ENCODE measurements at regions not wholly inside any gene's neighbourhood (a gene's known extent, or its start where the extent isn't known, plus 50 kb on each side); places are given as distances from the start of the nearest gene placed in this dataset.
A peak's percentile ranks its signal among the peaks of the same experiment; 100 is the strongest.
"Not testable (repeated sequence)": the region's sequence is repeated elsewhere in the genome, so short reads cannot be mapped to it uniquely, and the experiment has no call there.

DNA sequence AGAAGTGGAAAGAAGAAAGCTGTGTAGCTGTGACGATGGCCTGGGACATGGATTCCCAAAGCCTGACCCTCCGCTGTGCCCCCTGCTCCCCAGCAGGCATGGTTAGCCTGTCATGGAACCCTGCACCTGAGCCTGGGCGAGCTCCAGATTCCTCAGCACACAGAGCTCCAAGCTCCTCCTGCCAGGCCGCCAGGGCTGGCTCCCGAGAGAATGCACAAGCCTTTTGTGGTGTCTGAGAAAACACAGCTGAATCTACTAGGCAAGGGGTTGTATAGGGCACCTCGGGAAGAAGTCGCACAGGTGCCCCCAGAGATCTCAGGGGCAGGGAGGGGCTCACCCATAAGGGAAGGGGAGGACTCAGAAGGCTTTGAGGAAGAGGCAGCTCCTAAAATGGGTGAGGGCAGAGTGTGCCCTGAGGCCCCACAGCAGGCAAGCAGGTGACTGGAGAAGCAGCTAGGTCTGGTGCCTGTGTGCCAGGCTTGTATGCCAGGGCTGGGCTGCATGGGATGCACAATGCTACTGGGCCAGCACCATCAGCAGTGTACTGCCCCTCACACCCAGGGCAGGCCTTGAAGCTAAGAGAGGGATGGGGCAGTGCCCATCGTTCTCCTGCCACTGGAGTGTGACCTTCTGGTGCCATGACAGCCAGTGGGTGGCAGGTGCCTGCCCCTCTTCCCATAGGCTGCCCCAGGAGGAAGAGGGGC, 64.3 kb upstream of the CD93 start:
- DNase-seq (ENCODE audit: low spot score) = no peak

DNA sequence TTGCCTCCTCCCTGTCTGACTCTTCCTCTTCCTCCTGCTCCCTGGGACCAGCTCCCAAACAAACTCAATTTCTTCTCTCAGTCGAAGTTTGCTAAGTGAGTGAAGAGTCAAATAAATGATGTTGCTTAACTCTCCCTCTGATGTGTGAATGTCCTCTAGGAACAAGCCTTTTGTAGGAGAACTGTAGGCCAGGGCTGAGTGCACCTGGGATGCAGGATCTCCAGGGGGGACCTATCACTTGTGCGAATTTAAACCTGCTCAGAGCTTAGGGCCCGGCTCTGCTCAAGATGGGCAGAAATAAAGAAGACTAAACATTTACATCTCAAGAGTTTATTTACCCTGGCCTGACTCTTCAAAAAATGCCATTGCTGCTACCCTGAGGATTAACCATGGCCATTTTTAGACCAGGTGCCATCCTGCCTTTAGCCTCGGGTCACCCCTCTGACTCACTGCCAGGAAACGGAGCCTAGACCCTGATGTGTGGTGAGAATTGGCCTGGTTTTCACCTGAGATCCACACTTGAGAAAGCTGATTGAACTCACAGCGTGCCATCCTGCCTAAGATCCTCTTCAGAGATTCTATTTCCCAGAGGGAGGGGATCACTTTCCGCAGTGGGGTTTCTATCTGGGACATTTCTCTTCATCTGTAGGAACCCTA, 63.6 kb upstream of the CD93 start:
- DNase-seq (ENCODE audit: low spot score) = no peak

DNA sequence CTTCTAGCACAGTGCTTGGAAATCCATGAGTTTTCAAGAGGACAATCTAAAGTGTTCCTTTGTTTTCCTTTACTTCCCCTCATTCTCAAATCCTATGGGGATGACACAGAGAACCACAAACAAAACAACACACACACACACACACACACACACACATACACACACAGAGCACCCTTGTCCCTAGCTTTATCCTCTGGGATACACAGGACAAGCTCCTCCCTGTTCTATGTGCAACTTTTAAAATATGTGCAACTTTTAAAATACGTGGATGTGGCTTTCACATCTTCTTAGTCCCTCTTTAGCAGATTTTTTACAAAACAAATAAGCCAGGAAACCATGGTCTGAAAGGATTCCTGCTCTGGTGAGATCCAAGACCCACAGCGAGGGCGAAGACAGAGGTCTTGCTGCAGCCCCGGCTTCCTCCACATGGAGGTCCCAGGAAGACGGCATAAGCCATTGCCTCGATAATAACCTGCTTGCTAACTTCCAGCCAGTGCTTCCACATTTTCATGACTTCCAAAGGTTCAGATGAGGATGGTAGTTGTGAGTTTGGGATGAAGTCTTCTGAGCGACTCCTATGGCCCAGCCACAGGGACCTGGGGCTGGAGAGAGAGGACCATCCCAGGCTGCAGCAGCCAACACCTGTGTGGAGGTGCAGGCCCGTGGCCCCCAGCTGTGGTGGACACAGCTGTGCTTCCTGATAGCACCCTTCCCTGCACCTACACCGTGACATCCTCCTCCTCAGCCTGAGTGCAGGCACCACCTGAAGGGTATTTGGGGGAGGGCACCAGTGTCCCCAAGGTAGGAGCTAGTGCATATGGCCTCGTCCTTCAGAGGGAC, 62.8 kb upstream of the CD93 start:
- no peak for DNase-seq (ENCODE audit: low spot score)

DNA sequence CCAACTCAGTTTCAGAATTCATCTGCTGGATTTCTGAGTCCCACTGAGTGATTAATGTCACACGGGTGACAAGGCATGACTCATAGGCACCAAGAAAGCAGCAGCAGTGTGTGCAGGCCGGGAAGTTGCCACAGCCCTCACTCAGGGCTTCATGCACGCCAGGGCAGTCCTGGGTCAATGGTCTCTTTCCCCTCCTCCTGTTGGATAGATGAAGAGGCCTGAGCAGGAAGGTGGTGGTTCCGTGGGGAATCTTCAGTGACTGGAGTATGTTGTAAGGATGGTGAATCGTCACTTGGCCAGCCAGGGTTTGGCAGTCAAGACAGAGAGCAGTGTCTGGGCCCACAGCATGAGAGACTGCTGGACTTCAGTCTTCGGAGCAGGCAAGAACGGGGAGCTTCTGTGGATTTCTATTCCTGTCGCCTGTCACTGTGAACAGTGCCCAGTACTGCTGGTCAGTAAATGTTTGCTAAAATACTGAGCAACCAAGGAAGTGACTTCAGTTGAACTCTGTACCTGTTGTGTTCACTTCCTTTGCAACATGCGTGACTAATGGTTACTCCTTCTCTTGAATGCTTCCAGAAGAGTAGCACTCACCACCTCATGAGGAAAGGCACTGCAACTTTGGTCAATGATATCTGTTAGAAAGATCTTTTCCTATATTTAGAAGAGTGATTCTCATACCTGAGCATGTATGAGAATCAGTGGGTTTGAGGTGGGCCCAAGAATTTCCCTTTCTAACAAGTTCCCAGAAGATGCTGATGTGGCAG, 62.0 kb upstream of the CD93 start:
- peak; percentile 90 for DNase-seq (ENCODE audit: low spot score)

DNA sequence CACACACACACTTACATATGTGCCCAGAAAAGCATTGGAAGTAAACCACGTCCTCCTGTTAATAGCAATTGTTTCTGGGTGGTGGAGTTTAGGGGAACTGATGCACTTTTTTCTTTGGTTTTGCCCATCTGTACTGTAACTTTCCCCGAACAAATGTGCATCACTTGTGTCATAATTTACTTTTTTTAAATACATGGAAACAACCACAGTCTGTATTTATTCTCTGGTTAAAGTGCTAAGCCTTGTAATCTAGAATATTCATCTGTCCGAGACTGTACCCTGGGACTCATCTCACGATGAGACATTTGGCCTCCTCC, 61.5 kb upstream of the CD93 start:
- DNase-seq (ENCODE audit: low spot score) = no peak

DNA sequence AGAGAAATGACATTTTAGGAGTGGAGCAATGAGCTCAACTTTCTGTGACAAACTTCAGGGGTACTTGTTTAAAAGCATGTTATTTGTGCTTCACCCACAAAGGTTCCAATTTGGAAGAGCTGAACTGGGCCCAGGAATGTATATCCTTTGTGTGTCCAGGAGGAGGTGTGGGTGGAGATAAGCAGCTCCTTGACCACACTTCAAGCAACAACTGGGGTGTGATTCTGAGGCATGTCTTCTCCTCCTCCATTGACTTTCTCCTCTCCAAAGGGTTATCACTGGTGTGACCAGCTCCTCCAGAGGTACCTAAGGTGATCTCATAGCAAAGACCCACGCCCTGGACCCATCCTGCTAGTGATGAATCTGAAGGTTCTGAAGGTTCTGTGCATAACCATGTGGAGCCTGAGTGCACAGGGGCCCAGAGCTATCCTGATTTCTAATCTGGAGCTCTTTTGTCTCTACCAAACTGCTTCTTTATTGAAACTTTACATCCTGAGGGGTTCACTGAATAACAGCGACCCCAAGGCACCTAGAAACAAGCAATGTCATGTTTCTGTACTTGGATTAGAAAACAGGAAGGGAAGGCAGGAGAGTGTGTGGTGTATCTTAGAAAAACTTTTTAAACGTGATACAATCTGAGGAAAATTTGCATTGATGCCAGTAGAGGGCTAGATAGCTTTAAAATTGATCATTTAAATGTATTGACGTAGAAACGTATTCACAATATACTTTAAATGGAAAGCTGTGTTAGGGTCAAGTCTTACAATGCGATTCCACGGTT, 60.9 kb upstream of the CD93 start:
- no peak for DNase-seq (ENCODE audit: low spot score)

DNA sequence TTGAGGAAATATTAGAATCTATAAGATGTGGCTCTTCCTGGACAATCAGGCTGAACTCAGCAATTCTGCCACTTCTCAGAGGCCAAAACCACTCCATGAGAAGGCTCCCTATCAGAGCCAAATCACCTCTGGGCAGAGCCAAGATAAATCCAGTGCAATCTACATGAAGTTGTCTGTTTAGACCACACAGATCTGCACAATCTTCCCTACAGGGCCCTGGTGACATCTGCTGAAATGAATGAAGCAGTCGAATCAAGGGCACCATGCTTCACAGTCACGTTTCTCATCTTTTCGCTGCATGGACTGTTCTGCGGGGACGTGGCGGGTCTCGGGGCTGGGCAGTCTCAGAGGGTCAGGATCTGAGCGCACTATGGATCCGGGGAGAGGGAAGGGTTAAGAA, 60.1 kb upstream of the CD93 start:
- DNase-seq (ENCODE audit: low spot score) = no peak

DNA sequence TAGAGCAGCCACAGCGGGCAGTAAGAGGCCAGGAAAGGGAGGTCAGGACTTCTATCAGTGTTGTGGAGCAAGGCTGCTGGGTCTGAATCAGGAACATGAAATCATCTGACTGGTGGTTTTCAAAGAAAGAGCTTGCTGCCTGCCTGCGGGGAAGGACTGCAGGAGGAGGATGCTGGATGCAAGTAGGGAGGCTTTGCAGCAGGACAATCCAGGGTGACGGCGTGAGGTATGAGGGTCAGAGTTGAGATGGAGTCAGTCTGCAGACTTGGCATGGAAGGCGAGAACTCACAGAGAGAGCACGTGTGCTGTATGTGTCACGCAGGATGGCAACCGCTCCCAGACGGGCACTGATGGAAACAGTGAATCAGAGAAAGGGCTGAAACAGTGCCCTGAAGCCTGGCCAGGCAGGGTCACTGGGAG, 59.2 kb upstream of the CD93 start:
- no peak for DNase-seq (ENCODE audit: low spot score)

DNA sequence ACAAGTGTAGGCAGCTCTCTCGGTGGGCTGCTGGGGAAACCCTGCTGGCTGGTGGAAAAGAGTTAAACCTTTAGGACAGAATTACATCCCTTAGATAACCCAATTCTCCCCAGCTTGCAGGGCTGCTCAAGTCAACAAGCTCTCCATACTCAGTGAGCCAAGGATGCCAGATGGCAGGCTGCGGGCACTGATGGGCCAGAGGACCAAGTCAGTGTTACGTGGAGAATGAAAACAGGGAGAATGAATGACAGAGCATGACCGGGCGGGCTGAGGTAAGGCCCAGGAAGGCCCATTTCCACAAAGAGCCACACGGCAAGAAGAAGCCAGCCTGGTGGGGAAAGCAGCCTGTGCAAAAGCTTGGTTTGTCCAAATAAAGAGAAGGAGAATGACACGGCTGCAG, 58.7 kb upstream of the CD93 start:
- DNase-seq (ENCODE audit: low spot score) = no peak

DNA sequence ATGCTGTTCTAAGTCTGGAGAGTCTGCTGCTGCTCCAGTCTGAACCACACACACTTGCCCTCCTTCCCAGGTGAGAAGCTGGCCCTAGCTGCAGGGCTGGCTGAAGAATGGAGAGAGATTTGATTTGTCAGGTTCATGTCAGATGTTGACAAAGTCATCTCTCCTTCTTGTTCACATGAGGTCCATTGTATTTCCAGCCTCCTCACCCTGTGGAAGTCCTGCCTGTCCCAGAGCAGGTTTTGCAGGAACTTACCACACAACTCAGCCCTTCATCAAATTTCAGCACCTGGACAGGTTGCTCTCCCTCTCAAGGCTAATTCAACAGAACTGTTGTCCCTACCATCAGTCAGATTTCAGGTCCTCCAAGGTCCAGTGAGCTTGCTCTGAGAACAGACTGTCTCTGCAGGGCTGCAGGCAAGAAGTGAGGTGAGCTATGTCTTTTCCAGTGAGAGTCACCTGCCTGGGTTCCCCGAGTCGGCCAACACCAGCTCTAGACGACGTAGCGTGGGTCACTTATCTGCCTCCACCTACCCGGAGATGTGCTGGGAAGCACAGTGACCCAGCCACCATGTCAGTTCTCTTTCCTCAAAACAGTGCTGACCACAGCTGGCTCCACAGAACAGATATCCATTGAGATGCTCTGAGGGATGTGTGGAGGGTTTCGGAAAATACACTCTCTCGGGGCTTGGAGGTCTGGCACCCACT, 58.0 kb upstream of the CD93 start:
- DNase-seq (ENCODE audit: low spot score) = no peak

DNA sequence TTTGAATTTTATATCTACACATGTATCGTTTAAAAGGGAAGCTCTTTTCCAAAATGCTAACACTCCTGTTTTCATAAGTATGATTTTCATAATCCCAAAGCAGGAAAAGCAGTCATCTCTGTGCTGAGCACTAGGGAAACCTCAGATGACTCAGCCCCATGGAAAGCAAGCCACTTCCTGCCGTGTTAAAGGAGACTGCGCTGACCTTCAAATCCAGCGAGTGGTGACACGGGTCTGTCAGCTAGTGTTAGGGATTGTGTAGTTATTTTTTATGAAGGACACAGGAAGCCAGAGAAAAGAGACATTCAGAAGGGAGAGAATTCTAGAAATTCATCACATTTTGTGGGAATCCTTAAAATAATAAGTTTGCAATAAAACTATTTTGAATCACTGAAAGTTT, 57.0 kb upstream of the CD93 start:
- peak; percentile 65 for DNase-seq (ENCODE audit: low spot score)

DNA sequence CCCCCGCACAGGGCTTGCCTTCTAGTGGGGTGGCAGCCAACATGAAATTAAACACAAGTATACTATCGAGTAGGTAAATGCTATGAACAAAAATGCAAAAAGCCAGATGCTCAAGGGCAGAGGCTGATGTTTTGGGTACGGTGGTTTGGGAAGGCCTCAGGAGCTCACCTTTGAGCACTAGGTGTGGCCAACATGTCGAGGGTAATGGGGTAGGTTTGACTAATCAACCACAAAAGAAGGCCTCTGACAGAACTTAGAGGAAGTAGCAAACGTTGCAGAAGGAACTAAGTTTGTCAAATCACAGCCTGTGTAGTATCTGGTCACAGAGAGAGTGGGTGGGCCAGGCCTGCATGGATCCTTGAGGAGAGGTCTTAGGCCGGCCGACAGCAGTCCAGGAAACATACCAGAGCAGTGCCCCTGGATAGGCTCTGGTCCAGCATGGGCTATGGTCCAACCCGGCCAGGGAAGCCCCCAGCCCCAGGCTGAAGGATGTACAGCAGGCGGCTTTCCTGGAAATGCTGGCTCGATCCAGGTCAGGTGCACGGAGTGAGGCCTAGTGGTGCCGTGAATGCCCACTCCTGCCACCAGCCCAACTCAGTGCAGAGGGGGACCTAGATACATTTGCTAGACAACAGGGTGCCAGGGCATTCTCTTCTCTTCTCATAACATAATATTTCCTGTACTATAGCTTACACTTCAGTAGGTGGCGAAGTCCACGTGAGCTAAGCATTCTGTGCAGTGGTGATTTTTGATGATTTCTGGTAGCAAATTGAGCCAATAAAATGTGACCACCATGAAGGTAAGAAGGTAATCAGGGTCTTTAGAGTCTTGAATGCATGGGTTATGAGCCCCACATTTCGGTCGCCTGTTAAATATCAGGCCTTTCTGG, 56.3 kb upstream of the CD93 start:
- peak; percentile 77 for DNase-seq (ENCODE audit: low spot score)

DNA sequence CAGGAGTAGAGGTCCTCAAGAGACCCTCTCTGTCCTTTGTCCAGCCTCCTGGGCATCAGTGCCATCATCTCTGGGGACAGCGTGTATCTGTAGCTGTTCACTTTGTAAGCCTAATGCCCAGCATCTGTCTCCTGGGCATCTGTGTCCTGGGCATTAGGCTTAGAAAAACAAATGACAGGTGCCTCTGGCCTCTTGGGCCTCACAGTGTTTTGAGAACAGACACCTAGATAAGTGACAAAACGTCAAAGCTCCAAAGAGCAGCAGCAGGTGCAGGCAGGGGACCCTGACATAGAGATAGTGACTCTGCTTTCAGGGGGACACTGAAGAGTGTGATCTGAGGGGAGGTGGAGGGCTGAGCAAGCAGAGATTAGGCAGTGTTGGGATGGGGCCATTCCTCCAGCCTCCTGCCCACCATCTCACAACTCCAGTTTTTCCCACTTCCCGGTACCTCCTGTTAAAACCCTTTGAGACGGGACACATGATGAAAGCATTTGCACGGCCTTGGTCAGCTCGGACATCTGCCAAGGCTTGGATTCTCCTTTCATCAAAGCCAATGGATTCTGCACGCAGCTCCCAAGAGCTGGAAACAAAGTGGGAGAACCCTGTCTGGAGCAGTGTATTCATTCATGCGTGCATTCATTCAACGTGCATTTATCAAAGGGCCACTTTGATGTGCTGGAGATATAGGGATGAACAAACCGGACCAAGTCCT, 55.5 kb upstream of the CD93 start:
- DNase-seq (ENCODE audit: low spot score) = no peak

DNA sequence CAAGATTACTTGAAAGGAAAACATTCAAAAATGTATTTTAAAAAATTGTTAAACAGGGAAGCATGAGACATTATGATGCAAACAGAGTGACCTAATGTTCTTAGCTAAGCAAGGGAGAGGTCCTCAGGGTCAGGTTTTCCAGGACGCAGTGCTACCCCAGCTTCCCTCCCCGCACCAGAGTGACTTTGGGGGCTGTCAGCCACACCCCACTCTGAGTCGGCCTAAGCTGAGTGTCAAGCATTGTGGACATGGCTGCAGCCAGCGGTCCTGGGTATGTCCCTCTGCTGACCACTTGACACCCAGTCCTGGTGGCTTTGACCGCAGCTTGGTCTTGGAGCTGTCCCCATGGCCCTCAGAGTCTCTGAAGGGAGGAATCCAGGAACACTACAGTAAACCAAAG, 54.9 kb upstream of the CD93 start:
- DNase-seq (ENCODE audit: low spot score) = no peak

DNA sequence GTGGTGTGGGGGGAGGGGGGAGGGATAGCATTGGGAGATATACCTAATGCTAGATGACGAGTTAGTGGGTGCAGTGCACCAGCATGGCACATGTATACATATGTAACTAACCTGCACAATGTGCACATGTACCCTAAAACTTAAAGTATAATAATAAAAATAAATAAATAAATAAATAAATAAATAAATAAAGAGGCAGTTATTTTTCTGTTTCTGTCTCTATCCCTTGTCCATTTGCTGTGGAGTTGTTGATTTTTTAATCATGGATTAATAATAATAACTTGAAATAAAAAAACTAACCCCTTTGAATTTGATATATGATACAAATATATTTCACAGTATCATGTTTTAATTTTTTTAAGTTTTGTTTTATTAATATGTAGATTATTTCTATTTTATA, 53.9 kb upstream of the CD93 start:
- DNase-seq (ENCODE audit: low spot score) = not testable (repeated sequence)

DNA sequence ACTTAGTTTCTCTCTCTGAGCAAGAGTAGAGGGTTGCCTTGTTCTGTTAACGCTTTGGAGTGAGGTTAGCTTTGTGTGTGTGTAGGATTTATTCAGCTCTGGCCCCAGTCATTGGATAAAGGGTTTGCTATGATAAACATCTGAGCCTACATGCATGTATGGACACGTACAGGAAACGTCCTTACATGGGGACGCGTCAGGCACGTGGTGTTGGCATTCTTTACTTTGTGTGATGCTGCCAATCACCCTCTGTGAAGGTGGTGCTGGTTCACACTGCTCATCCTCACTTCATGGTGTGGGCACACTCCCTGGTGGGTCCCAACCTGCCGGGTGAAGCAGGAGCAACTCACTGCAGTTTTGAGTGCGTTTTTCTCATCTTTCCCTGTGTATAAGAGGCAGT, 53.4 kb upstream of the CD93 start:
- DNase-seq (ENCODE audit: low spot score) = no peak

DNA sequence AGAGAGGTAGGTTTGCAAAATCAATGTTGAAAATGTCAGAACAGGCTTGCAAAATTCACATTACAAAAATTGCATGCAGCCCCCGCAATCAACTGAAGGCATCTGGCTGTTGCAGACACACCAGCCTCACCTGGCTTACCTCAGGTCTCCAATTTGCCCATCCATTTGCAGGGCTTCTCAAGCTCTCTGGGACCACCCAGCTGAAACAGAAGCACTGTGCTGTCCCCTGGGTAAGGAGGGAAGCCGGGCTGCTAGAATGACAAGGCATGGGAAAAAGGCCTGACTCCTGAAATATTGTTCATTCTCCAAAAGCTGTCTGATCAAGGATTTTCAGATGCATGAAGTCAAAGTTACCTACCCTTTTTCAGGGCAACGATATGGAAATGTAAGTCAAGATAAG, 52.6 kb upstream of the CD93 start:
- DNase-seq (ENCODE audit: low spot score) = no peak

DNA sequence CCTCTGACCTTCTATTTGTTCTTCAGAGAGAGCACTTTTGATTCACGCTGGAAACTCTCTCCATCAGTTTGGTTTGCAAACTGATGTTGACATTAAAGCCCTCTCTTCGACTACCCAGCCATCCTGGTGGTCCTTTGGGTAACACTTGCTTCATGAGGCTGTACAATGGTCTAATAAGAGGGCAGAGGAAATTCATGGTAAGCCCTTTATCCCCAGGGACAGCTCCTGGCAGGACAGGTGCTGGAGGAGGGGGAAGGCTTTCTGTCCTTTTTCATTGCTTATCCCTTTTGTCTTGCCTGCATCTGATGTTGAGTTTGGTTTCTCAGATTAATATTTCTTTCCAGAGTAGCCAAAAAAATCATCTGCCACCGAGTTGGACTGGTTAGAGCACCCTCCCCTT, 52.1 kb upstream of the CD93 start:
- DNase-seq (ENCODE audit: low spot score) = no peak

Measured in activated CD4-positive, alpha-beta T cell treated with anti-CD3 and anti-CD28 coated beads, Interleukin-2, Interleukin-4, amounts not matched to agents 100 ng/mL and 50 ng/mL, durations not matched to agents 16 hours and 8 hours (primary cell).